Tibial nerve (tissue), 3 donors: ENCODE measurements at regions not wholly inside any gene's neighbourhood (a gene's known extent, or its start where the extent isn't known, plus 50 kb on each side); places are given as distances from the start of the nearest gene placed in this dataset.

Experiments used
- CTCF ChIP-seq, 5 experiments: fragments of 200-600 bp in 3 of 5; fragments of 450-650 bp in 2 of 5; sonication (generic) in 3 of 5; IDR thresholded peaks; one replicate each; pipeline ENCODE4 v1.5.1; 2016 to 2019; ENCODE audit warnings: antibody characterized with exemption in 5 of 5, mild to moderate bottlenecking in 3 of 5, moderate library complexity in 2 of 5
- POLR2A ChIP-seq, 2 donors: fragments of 450-650 bp; IDR thresholded peaks; one replicate each; pipeline ENCODE4 v1.6.1; 2017; ENCODE audit warnings: antibody characterized with exemption in 2 of 2, mild to moderate bottlenecking in 2 of 2, moderate library complexity in 2 of 2

- TF ChIP-seq CTCF (IDR thresholded peaks at IDR 0.05): no peak
- no peak for TF ChIP-seq POLR2A (IDR thresholded peaks at IDR 0.05)
These were observed 482.0 kb downstream of the SATB2 start for GRCh38 chr2:198975779-198976178.
